ENCODE measurements at regions not wholly inside any gene's neighbourhood (a gene's known extent, or its start where the extent isn't known, plus 50 kb on each side); places are given as distances from the start of the nearest gene placed in this dataset.

DNA sequence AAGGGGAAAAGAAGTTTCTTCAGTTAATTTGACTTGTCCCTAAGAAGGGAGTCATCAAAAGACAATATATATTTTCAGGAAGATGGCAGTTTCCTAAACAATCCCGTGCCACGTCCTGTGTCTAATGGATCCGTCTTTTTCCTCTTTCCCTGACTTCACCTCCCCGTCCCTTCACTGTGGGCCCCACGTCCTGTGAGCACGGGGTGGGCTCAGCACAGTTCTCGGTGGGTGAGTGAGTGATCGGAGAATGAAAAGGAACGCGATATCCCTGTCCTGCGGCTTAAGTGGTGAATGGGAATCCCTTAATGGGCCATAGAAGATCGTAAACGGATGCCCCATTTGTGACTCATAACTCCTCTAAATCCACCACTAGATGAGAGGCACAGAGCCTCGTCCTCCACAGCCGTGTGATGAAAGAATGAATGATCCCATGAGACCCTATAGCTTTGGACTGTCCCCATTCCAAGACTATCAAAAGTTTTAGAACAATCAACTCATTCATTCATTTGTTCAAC, 63.5 kb upstream of the PITRM1 start:
- Histone ChIP-seq H3K27me3 (ENCODE audit: control insufficient read depth, insufficient read depth, low read length) (peaks cover 3% of the 10 kb centered on the region), H3K27ac (ENCODE audit: insufficient read depth, low read length) (no peak overlapping the region), H2AFZ (ENCODE audit: low read length) (no peak overlapping the region), H3K4me2 (ENCODE audit: extremely low read depth, insufficient read depth, low read length) (no peak overlapping the region), H3K9me3 (ENCODE audit: control insufficient read depth, insufficient read depth, low read depth, low read length) (no peaks in the 10 kb centered on the region), H3K79me2 (ENCODE audit: control insufficient read depth, insufficient read depth, low read length) (no peaks in the 10 kb centered on the region), H3K4me3 (replicated peaks in 1 of 4; ENCODE audit: control extremely low read depth in 1 of 4, insufficient read depth in 1 of 4, low read depth in 3 of 4, low read length in 4 of 4) (no peak overlapping the region), H3K36me3 (ENCODE audit: control insufficient read depth, insufficient read depth, low read length) (no peaks in the 10 kb centered on the region), H3K9ac (ENCODE audit: insufficient read depth, low read length) (no peak overlapping the region), H4K20me1 (ENCODE audit: control insufficient read depth, extremely low read depth, insufficient read depth, low read length) (no peaks in the 10 kb centered on the region), H3K4me1 (ENCODE audit: control insufficient read depth, extremely low read depth, insufficient read depth, low read length) (peaks cover 3% of the 10 kb centered on the region)
- TF ChIP-seq CTCF (conservative IDR thresholded peaks at IDR 0.05 in 1 of 2, IDR thresholded peaks at IDR 0.05 in 1 of 2; ENCODE audit: low read depth in 1 of 2, low read length in 2 of 2) (no peak), EZH2 (IDR thresholded peaks at IDR 0.05; ENCODE audit: low read length, missing control alignments) (no peak)
- DNase-seq (ENCODE audit: low read depth in 2 of 2), result no peak

GRCh38 chr10:3235395-3235794, 62.8 kb upstream of the PITRM1 start:
- Histone ChIP-seq H2AFZ (ENCODE audit: low read length) (no peak overlapping the region), H3K4me3 (replicated peaks in 1 of 4; ENCODE audit: control extremely low read depth in 1 of 4, insufficient read depth in 1 of 4, low read depth in 3 of 4, low read length in 4 of 4) (no peak overlapping the region), H3K36me3 (ENCODE audit: control insufficient read depth, insufficient read depth, low read length) (no peaks in the 10 kb centered on the region), H3K9ac (ENCODE audit: insufficient read depth, low read length) (no peak overlapping the region), H3K27ac (ENCODE audit: insufficient read depth, low read length) (no peak overlapping the region), H3K27me3 (ENCODE audit: control insufficient read depth, insufficient read depth, low read length) (peaks cover 5% of the 10 kb centered on the region), H3K4me1 (ENCODE audit: control insufficient read depth, extremely low read depth, insufficient read depth, low read length) (peaks cover 3% of the 10 kb centered on the region), H3K79me2 (ENCODE audit: control insufficient read depth, insufficient read depth, low read length) (no peaks in the 10 kb centered on the region), H3K9me3 (ENCODE audit: control insufficient read depth, insufficient read depth, low read depth, low read length) (no peaks in the 10 kb centered on the region), H4K20me1 (ENCODE audit: control insufficient read depth, extremely low read depth, insufficient read depth, low read length) (no peaks in the 10 kb centered on the region), H3K4me2 (ENCODE audit: extremely low read depth, insufficient read depth, low read length) (no peak overlapping the region)
- TF ChIP-seq CTCF (conservative IDR thresholded peaks at IDR 0.05 in 1 of 2, IDR thresholded peaks at IDR 0.05 in 1 of 2; ENCODE audit: low read depth in 1 of 2, low read length in 2 of 2) (no peak), EZH2 (IDR thresholded peaks at IDR 0.05; ENCODE audit: low read length, missing control alignments) (no peak)
- DNase-seq (ENCODE audit: low read depth in 2 of 2), result no peak

DNA sequence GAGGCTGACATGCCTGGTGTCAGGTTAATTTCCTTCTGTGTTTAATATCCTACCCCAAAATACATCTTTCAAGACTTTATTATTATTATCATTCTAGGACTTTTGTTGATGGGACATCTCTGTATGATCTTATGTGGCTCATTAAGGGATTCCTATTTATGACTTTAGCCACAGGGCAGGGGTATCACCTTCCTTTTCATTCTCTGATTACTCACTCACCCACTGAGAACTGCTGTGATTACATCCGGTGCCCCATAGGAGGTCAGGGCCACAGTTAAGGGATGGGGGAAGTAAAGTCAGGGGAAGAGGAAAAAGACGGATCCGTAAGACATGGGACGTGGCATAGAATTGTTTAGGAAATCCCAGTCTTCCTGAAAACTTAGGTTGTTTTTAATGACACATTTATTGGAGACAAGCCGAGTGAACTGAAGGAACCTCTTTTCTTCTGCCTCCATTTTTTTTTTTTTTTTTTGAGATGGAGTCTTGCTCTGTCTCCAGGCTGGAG, 61.0 kb upstream of the PITRM1 start:
- Histone ChIP-seq H3K27ac (ENCODE audit: insufficient read depth, low read length) (no peak overlapping the region), H3K4me2 (ENCODE audit: extremely low read depth, insufficient read depth, low read length) (no peak overlapping the region), H3K79me2 (ENCODE audit: control insufficient read depth, insufficient read depth, low read length) (no peaks in the 10 kb centered on the region), H3K36me3 (ENCODE audit: control insufficient read depth, insufficient read depth, low read length) (no peaks in the 10 kb centered on the region), H3K9ac (ENCODE audit: insufficient read depth, low read length) (no peak overlapping the region), H2AFZ (ENCODE audit: low read length) (no peak overlapping the region), H3K4me1 (ENCODE audit: control insufficient read depth, extremely low read depth, insufficient read depth, low read length) (no peaks in the 10 kb centered on the region), H3K4me3 (replicated peaks in 1 of 4; ENCODE audit: control extremely low read depth in 1 of 4, insufficient read depth in 1 of 4, low read depth in 3 of 4, low read length in 4 of 4) (no peak overlapping the region), H3K9me3 (ENCODE audit: control insufficient read depth, insufficient read depth, low read depth, low read length) (no peaks in the 10 kb centered on the region), H3K27me3 (ENCODE audit: control insufficient read depth, insufficient read depth, low read length) (peaks cover 9% of the 10 kb centered on the region), H4K20me1 (ENCODE audit: control insufficient read depth, extremely low read depth, insufficient read depth, low read length) (no peaks in the 10 kb centered on the region)
- DNase-seq (ENCODE audit: low read depth in 2 of 2), result no peak
- TF ChIP-seq EZH2 (IDR thresholded peaks at IDR 0.05; ENCODE audit: low read length, missing control alignments) (no peak), CTCF (conservative IDR thresholded peaks at IDR 0.05 in 1 of 2, IDR thresholded peaks at IDR 0.05 in 1 of 2; ENCODE audit: low read depth in 1 of 2, low read length in 2 of 2) (no peak)
